ENCODE measurements at regions not wholly inside any gene's neighbourhood (a gene's known extent, or its start where the extent isn't known, plus 50 kb on each side); places are given as distances from the start of the nearest gene placed in this dataset.

DNA sequence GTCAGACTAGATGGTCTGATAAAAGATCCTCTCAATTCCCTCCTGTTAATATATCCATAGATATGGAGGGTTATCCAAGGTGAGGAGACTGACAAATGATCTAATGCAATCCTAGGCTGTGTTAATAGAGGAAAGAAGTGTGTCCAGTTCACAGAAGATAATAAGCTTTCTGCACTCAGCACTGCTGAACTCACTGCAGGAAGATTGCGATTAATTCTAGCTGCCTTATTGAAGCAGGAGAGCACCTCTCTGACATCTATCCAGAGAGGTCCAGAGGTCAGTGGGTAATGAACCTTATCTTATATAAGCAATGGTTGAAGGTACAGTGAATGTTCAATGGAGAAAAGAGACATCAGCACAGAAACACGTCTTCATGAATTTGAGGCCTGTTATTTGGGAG, 75.9 kb upstream of the SLC10A2 start:
- Mint-ChIP-seq H3K27ac (no peak overlapping the region), H3K4me1 (no peaks in the 10 kb centered on the region), H3K36me3 (no peaks in the 10 kb centered on the region), H3K4me3 (no peak overlapping the region), H3K9me3 (no peaks in the 10 kb centered on the region), H3K27me3 (no peaks in the 10 kb centered on the region)
- ATAC-seq (ENCODE audit: low read depth) (no peak), DNase-seq (no peak)
- POLR2A ChIA-PET: no interaction called here

DNA sequence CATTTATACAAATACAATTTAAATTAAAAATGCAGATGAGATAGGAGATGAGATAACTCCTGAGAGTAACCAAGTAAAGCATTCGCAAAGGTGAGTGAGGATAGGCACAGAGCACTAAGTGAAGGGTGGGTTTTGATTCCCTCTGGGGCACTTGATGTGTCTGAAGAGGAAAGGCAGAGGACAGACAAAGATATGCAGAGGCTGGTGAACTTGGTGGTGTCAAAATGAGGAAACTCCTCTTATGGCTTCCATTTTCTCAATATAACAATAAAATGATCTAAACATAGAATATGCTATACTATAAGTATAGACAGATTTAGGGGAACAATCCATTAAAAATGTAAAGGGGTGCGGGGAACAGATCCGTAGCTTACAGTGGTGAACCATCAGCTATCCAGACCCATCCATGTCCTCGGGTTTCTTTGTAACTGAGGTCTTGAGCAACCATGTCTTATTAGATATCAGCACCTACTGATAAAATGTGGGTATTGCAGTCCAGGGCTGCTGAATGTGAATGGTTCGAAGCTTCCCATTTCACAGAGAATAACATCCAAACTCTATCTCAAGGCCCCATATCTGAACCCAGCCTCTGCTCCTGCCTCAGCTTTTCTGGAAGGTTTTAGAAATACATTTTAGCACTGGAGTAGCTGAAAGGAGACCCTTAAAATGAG, 73.9 kb upstream of the SLC10A2 start:
- no peak for DNase-seq
- H3K4me3 Mint-ChIP-seq: no peak overlapping the region
- no peaks in the 10 kb centered on the region for H3K27me3 Mint-ChIP-seq
- POLR2A ChIA-PET: no interaction called here
- H3K36me3 Mint-ChIP-seq: no peaks in the 10 kb centered on the region
- no peaks in the 10 kb centered on the region for H3K9me3 Mint-ChIP-seq
- ATAC-seq (ENCODE audit: low read depth): no peak
- H3K27ac Mint-ChIP-seq: no peak overlapping the region
- H3K4me1 Mint-ChIP-seq: no peaks in the 10 kb centered on the region

DNA sequence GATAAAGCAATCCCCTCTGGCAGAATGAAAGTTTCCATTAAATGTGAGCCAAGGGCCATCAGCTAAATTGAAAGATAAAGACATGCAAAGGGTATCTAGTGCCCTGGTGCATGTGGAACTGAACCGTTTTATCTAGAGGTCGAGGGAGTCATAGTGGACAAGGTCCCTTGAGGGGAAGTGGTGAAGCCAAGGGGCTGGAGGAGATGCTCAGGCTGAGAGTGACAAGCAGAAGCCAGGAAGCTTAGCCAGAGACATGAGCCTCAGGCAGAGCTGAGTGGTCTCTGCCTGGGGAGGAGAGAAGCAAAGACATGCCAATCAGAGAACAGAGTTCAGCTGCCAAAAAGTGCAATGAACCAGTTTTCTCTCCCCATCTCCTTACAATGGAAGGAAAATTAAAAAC, 68.1 kb upstream of the SLC10A2 start:
- no peak for DNase-seq
- H3K27me3 Mint-ChIP-seq: no peaks in the 10 kb centered on the region
- no peaks in the 10 kb centered on the region for H3K4me1 Mint-ChIP-seq
- POLR2A ChIA-PET: no interaction called here
- no peak for ATAC-seq (ENCODE audit: low read depth)
- H3K9me3 Mint-ChIP-seq: no peaks in the 10 kb centered on the region
- no peaks in the 10 kb centered on the region for H3K36me3 Mint-ChIP-seq
- H3K27ac Mint-ChIP-seq: no peak overlapping the region
- no peak overlapping the region for H3K4me3 Mint-ChIP-seq

DNA sequence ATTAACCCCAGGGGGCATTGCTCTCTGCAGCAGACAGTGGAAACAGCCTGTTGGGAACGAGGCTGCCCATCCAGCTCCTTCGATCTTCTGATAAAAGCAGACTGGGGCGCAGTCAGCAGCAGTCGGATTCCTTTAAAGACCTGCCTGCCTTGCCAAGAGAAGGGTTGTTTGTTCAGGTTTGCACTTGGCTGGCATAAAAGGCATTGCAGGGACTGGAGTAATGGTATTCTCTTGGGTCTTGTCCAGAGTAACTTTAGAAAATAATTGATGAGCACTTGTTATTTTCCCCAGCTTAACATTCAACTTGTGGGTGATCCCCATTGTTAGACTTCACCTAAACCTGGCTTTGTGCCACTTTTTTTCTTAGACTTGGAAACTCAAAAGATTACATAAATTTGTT, 67.3 kb upstream of the SLC10A2 start:
- Mint-ChIP-seq H3K27me3 (no peaks in the 10 kb centered on the region), H3K4me1 (no peaks in the 10 kb centered on the region), H3K27ac (no peak overlapping the region), H3K36me3 (no peaks in the 10 kb centered on the region), H3K4me3 (no peak overlapping the region), H3K9me3 (no peaks in the 10 kb centered on the region)
- POLR2A ChIA-PET: no interaction called here
- DNase-seq (no peak), ATAC-seq (ENCODE audit: low read depth) (no peak)

DNA sequence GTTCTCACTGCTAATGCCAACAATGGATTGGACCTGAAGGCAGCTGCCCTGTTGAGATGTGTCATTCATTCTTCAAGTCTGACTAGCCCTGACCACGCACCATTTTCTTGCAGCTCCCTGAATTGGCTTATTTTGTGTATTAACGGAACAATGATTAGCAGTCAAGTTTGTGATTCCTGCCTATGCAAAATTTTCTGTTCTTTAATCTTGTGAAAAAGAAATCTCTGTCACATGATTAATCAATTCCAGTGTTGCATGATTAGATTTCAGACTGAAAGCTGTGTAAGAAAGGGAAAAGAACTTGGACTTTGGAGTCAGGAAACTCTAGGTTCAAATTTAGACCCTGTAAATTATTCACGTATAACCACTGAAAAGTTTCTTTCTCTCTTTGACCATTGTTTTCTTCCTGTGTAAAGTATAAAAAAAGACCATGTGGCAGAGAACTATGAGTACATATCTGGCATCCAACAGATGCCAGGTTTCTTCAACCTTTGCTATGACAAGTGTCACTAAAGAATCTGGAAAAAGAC, 64.5 kb upstream of the SLC10A2 start:
- ATAC-seq (ENCODE audit: low read depth) (no peak), DNase-seq (no peak)
- Mint-ChIP-seq H3K9me3 (no peaks in the 10 kb centered on the region), H3K4me1 (no peaks in the 10 kb centered on the region), H3K36me3 (no peaks in the 10 kb centered on the region), H3K27me3 (no peaks in the 10 kb centered on the region), H3K4me3 (no peak overlapping the region), H3K27ac (no peak overlapping the region)
- POLR2A ChIA-PET: no interaction called here

DNA sequence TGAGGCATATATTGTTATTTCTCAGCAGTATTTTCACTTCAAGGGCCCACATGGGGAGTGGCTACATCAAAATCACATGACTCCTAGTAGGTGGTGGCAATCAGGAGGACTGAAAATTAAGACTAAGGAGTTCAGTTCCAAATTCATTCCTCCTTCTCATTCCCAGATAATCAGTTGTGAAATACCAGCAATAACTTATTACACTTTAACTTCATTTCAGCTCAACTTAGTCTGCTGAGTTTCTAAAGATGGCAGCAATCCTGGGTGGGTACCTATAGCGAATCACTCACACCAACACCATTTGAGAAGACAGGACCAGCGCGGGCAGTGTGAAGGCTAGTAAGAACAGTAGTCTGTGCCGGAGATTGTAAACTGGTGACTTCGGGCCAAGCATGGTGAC, 63.9 kb upstream of the SLC10A2 start:
- Mint-ChIP-seq H3K4me3 (no peak overlapping the region), H3K36me3 (no peaks in the 10 kb centered on the region), H3K4me1 (no peaks in the 10 kb centered on the region), H3K27me3 (no peaks in the 10 kb centered on the region), H3K27ac (no peak overlapping the region), H3K9me3 (no peaks in the 10 kb centered on the region)
- ATAC-seq (ENCODE audit: low read depth) (no peak), DNase-seq (no peak)
- POLR2A ChIA-PET: no interaction called here
